ENCODE measurements at regions not wholly inside any gene's neighbourhood (a gene's known extent, or its start where the extent isn't known, plus 50 kb on each side); places are given as distances from the start of the nearest gene placed in this dataset.

DNA sequence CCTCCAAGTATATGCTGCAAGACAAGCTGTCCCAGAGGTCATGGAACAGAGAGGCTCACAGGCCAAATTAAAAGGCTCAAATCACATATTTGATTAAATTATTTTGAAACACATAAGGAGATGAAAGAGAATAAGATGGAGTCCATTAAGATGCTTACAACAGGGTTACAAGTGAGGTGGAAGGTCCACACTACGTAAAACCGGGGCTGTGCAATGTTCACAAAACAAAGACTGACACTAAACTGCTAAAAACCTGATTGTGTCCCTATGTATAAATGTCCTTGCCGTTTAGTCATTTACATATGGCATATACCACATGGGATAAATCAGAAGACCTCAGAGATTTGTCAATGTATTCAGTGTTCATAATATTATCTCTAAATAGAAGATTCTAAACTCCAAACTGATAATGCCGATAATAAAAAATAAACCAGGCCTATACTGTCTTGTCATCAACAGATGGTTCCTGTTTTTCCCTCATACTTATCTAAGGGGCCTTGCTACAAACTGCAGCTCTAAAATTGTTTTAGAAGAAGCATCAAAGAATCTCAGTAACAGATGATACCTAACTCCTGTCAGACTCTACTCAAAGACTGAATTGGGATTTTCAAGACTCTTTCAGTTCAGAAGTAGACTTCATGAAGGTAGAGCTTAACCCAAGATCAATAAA lies 51.8 kb upstream of the RIPOR2 start:
- no peak overlapping the region for H3K27ac Mint-ChIP-seq
- no peak for DNase-seq
- peaks cover 27% of the 10 kb centered on the region for H3K9me3 Mint-ChIP-seq
- no peaks in the 10 kb centered on the region for H3K27me3 ChIP-seq (ENCODE audit: control insufficient read depth, insufficient read depth, low read length, poor library complexity, severe bottlenecking)
- H3K9ac ChIP-seq (ENCODE audit: extremely low read depth, low read length, poor library complexity, severe bottlenecking) = no peak overlapping the region
- 96 to 100% methylated on average over 4 of the region's 4 CpGs for WGBS, 2 experiments (ENCODE audit: insufficient coverage in 1 of 2, insufficient read length in 1 of 2)
- H3K27me3 Mint-ChIP-seq (ENCODE audit: insufficient read depth) = no peaks in the 10 kb centered on the region
- no peaks in the 10 kb centered on the region for H3K36me3 ChIP-seq (ENCODE audit: control insufficient read depth, insufficient read depth, low read length)
- no peak overlapping the region for H3K27ac ChIP-seq (ENCODE audit: low read depth, low read length)
- peak overlapping the region; percentile 66 for H3K4me3 ChIP-seq (ENCODE audit: low read length)
- no peaks in the 10 kb centered on the region for H3K36me3 Mint-ChIP-seq (ENCODE audit: low read depth)
- peaks cover 13% of the 10 kb centered on the region for H3K4me1 ChIP-seq (ENCODE audit: control insufficient read depth, insufficient read depth, low read length)
- peaks cover 26% of the 10 kb centered on the region for H3K9me3 ChIP-seq (ENCODE audit: control insufficient read depth, low read length)
- TF ChIP-seq, protein P1, sequence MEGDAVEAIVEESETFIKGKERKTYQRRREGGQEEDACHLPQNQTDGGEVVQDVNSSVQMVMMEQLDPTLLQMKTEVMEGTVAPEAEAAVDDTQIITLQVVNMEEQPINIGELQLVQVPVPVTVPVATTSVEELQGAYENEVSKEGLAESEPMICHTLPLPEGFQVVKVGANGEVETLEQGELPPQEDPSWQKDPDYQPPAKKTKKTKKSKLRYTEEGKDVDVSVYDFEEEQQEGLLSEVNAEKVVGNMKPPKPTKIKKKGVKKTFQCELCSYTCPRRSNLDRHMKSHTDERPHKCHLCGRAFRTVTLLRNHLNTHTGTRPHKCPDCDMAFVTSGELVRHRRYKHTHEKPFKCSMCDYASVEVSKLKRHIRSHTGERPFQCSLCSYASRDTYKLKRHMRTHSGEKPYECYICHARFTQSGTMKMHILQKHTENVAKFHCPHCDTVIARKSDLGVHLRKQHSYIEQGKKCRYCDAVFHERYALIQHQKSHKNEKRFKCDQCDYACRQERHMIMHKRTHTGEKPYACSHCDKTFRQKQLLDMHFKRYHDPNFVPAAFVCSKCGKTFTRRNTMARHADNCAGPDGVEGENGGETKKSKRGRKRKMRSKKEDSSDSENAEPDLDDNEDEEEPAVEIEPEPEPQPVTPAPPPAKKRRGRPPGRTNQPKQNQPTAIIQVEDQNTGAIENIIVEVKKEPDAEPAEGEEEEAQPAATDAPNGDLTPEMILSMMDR (conservative IDR thresholded peaks at IDR 0.05) = no peak
- H3K4me3 Mint-ChIP-seq = no peak overlapping the region
- H3K4me1 Mint-ChIP-seq = peaks cover 39% of the 10 kb centered on the region

DNA sequence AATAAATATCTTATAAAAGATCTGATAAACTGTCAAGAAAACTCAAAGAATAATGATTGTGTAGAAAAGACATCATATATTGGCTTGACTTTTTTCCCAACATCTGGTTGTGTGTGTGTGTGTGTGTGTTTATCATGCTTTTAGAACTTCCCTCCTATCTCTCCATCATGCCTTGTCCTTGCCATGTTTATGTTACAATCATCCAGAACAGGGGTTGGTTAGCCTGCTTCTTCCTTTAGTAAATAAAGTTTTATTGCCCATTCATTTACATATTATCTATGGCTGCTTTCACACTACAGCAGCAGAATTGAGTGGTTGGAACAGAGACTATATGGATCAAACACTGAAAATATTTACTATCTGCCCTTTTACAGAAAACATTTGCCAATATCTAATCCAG lies 52.8 kb upstream of the RIPOR2 start:
- Histone ChIP-seq H3K36me3 (ENCODE audit: control insufficient read depth, insufficient read depth, low read length) (no peaks in the 10 kb centered on the region), H3K4me3 (ENCODE audit: low read length) (no peak overlapping the region), H3K27ac (ENCODE audit: low read depth, low read length) (no peak overlapping the region), H3K27me3 (ENCODE audit: control insufficient read depth, insufficient read depth, low read length, poor library complexity, severe bottlenecking) (no peaks in the 10 kb centered on the region), H3K9me3 (ENCODE audit: control insufficient read depth, low read length) (peaks cover 32% of the 10 kb centered on the region), H3K9ac (ENCODE audit: extremely low read depth, low read length, poor library complexity, severe bottlenecking) (no peak overlapping the region), H3K4me1 (ENCODE audit: control insufficient read depth, insufficient read depth, low read length) (peaks cover 13% of the 10 kb centered on the region)
- no peaks in the 10 kb centered on the region for H3K27me3 Mint-ChIP-seq (ENCODE audit: insufficient read depth)
- H3K9me3 Mint-ChIP-seq = peaks cover 35% of the 10 kb centered on the region
- DNase-seq = no peak
- no peaks in the 10 kb centered on the region for H3K36me3 Mint-ChIP-seq (ENCODE audit: low read depth)
- peaks cover 35% of the 10 kb centered on the region for H3K4me1 Mint-ChIP-seq
- TF ChIP-seq, protein P1 (conservative IDR thresholded peaks at IDR 0.05) = no peak
- no peak overlapping the region for H3K4me3 Mint-ChIP-seq
- H3K27ac Mint-ChIP-seq = no peak overlapping the region

DNA sequence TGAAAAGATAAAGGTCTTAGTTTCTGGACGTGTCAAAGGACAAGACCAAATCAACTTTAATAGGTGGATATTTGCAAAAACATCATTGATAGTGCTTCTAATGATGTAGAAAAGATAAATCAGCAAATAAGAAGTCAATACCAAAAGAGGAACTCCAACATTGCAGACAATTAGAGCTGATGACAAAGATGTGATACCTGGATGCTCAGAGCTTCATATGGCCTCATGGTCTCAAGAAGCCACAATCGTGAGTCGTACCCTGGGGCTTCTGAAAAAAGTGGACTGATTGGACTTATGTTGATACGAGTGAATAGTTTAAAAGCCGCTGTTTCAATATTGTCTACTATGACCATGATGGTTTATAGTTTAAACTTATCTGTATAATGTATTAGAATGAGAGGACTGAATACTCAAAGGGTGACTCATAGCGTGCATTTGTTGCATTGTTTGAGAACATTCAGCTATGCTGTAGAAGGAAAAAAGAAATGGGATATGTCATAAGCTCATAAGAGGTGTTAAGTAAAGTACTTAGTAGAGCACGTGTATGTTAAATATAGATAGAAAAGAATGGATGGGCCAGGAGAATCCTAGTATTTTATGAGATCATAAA lies 54.6 kb upstream of the RIPOR2 start:
- peaks cover 32% of the 10 kb centered on the region for H3K9me3 ChIP-seq (ENCODE audit: control insufficient read depth, low read length)
- Mint-ChIP-seq H3K27me3 (ENCODE audit: insufficient read depth) (no peaks in the 10 kb centered on the region), H3K4me1 (peaks cover 20% of the 10 kb centered on the region), H3K36me3 (ENCODE audit: low read depth) (no peaks in the 10 kb centered on the region), H3K4me3 (no peak overlapping the region), H3K9me3 (peaks cover 49% of the 10 kb centered on the region), H3K27ac (no peak overlapping the region)
- no peaks in the 10 kb centered on the region for H3K27me3 ChIP-seq (ENCODE audit: control insufficient read depth, insufficient read depth, low read length, poor library complexity, severe bottlenecking)
- H3K9ac ChIP-seq (ENCODE audit: extremely low read depth, low read length, poor library complexity, severe bottlenecking) = no peak overlapping the region
- H3K27ac ChIP-seq (ENCODE audit: low read depth, low read length) = no peak overlapping the region
- no peaks in the 10 kb centered on the region for H3K36me3 ChIP-seq (ENCODE audit: control insufficient read depth, insufficient read depth, low read length)
- peak; percentile 2 for DNase-seq
- peaks cover 9% of the 10 kb centered on the region for H3K4me1 ChIP-seq (ENCODE audit: control insufficient read depth, insufficient read depth, low read length)
- no peak overlapping the region for H3K4me3 ChIP-seq (ENCODE audit: low read length)
- 91 to 94% methylated on average over 6 to 7 of the region's 7 CpGs for WGBS, 2 experiments (ENCODE audit: insufficient coverage in 1 of 2, insufficient read length in 1 of 2)
- TF ChIP-seq, protein P1 (conservative IDR thresholded peaks at IDR 0.05) = no peak
